NCI-H128 (cell line): ENCODE measurements at regions not wholly inside any gene's neighbourhood (a gene's known extent, or its start where the extent isn't known, plus 50 kb on each side); places are given as distances from the start of the nearest gene placed in this dataset.

Experiments
- DNase-seq: peaks from one replicate; lab custom pipeline; 2025; ENCODE audit not compliant: unreplicated experiment; lab: John Stamatoyannopoulos, UW

DNA sequence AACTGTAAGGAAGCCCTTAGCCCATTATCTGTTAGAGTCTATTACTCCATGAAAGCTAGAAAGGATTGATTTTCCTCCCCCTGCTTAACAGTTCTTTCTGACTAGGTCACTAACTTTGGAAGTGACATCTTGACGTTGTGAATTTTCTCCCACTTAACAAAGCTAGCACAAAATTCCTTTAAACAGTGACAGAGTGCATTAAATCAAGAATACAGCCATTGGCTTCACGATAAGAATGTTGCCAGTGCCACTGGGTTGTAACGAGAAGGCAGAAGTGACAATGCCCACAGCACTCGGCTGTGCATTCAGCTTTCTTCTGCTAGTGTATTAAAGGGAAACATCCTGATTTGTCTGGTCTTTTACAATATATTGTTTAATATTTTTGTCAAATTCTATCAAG, 182.7 kb upstream of the DTNBP1 start:
- no peak for DNase-seq

DNA sequence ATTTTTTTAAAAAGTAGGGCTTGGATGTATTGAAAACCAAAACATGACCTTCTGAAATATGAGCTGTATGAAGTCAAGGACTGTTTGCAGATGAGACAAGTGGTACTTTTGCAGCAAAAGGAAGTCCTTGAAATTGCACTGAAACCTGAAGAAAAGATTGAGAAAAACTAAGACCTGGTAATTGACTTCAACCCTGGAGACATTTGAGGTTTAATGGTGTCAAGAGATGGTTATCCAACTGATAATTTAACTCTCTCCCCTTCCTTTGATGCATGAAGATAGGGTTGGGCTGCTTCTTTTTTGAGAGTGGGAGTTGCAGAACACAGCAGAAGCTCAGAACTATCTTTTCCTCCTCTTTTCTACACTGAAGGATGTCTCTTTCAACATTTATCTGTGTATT, 180.9 kb upstream of the DTNBP1 start:
- no peak for DNase-seq

DNA sequence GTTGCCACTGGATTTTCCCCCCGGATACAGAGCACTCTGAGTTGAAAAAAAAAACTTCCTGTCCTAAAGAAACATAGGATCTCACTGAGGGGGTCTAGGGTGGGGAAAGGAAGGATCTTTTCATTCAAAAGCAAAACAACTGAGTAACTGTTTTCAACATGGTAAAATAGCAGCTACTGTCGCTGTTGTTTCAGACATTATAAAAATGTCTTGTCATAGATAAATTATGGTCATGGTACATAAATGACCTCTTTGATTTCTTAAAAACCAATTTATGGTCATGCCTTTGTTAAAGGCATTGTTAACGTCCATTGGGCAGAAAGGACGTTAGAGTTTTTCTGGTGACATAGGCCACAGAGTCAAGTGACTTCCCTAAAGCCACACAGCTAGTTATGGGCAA, 180.4 kb upstream of the DTNBP1 start:
- DNase-seq: no peak

DNA sequence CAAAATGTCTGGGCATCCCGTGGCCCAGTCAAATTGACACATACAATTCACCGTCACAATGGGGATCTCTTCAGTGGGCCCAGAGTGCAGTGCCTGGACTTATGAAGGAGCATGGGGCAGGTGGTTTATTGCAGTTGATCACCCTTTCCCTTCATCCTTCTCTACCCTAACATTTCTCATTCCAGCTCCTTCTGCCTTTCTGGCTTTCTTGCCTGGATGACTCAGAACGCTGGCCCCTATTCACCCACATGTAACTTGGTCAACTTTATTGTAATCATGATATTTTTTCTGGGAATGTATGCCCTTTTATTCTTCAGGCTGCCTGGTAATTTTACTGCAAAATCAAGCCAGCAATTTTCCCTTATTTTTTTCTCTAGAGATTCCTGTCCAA, 179.9 kb upstream of the DTNBP1 start:
- DNase-seq: no peak

DNA sequence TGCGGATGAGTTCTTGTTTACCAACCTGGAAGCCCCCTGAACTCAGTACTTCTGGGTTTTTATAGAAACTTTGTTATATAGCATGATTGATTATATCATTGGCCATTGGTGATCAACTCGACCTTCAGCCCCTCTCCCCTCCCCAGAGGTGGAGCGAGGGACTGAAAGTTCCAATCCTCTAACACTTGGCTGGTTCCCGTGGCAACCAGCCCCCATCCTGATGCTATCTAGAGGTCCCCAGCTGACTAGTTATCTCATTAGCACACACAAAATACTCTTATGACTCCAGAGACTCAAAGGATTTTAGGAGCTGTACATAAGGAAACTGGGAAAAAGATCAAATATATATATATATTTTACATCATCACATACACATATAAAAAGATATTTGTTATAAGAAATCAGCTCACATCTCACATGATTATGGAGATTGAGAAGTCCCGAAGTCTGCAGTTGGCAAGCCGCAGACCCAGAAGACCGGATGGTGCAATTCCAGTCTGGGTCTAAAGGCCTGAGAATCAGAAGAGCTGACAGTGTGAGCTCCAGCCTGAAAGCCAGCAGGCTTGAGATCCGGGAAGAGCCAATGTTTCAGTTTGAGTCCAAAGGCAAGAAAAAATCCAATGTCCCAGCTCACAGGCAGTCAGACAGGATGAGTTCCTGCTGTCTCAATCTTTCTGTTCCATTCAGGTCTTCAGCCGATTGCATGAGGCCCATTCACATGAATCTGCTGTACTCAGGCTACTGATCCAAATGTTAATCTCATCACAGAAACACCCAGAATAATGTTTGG, 179.3 kb upstream of the DTNBP1 start:
- no peak for DNase-seq

DNA sequence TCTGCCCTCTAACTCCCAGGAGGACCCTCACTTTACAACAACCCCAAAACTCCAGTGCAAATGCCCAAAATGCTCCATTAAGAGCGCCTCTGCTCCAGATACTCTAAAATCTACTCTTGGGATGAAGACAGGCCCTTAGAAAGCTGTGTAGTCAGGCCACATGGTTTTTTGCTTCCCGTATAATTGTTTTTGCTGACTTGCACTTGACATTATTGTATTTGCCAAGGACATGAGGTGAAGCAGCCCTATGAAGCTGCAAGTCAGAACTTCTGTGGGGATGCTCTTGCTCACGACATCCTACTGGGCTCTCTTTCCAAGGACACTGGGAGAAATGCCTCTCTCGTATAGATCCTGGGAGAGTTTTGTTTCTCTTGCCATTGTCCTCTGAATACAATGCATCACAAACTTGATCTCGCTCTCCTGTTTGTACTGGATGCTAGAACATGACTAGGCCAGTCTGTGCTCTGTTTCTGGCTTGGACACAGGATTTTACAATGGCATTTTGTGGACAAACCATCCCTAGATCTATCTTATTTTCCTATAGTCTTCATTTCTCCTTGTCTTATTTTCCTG, 177.2 kb upstream of the DTNBP1 start:
- no peak for DNase-seq

DNA sequence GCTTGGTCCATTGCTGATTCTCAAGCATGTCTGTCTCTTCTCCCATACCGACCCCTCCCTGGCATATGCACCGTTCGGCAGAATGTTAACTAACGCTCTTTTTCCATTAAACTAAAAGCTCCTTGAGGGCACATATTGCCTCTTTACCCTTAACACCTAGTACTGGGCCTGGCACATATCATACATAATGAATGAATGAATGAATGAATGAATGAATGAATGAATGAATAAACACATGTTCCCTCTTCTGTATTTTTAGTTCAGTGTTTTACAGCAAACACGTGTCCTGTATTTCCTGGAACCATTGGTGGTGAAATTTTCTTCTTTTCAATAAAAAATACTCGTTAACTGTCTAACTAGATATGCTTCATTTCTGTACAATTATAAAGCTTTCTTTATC, 174.4 kb upstream of the DTNBP1 start:
- no peak for DNase-seq

DNA sequence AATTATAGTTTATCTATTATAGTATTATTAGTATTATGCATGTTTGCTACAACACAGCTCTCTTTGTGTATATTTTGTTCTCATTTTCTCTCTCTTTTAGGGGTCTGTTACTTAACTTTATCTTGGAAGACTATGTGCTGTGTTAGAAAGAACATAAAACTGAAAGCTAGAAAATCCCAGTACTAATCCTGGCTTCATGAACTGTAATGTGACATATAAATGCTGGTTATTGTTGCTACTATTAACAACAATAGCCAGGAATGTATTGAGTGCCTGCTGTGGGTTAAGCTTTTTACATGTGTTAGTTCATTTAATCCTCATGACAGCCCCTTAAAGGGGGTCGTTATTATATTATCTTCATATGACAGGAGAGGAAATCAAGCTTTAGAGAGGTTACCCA, 170.0 kb upstream of the DTNBP1 start:
- no peak for DNase-seq

DNA sequence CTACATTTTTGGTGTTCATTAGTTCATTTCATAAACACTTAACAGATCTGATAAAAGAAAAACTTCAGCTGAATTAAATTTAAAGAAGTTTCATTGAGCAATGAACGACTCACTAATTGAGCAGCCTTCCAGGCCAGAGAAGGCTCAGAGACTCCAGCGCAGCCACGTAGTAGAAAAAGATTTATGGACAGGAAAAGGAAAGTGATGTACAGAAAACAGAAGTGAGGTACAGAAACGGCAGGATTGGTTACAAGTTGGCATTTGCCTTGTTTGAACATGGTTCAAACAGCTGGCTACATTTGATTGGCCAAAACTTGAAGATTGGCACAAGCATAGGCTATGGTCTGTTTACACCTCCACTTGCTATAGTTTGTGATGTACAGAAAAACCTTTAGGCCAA, 166.3 kb upstream of the DTNBP1 start:
- DNase-seq: no peak

DNA sequence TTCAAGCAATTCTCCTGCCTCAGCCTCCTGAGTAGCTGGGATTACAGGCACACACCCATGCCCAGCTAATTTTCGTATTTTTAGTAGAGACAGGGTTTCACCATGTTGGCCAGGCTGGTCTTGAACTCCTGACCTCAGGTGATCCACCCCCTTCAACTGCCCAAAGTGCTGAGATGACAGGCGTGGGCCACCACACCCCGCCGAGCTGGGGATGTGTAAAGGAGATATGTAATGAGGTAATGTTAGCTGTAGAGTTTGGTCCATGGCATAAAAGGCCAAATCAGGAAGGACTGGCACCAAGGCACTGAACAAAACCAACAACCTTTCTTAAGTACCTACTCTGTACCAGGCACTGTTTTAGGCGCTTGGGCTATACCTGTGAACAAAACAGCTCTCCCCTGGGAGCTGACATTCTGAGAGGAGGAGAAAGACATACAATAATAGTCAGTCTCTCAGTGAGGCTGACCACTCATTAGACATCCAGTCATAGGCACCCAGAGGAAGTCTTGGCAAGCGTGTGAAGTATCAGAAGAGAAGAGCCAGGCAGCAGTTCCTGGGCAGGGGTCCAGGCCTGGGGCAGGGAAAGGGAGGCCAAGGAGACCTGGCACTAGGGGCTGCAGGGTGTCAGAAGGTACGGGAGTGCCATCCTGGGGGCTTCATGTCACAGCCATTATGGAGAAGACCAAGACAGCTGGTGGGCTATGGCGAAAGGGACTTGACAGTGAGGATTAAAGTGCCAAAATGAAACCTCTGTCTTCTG, 164.8 kb upstream of the DTNBP1 start:
- no peak for DNase-seq

DNA sequence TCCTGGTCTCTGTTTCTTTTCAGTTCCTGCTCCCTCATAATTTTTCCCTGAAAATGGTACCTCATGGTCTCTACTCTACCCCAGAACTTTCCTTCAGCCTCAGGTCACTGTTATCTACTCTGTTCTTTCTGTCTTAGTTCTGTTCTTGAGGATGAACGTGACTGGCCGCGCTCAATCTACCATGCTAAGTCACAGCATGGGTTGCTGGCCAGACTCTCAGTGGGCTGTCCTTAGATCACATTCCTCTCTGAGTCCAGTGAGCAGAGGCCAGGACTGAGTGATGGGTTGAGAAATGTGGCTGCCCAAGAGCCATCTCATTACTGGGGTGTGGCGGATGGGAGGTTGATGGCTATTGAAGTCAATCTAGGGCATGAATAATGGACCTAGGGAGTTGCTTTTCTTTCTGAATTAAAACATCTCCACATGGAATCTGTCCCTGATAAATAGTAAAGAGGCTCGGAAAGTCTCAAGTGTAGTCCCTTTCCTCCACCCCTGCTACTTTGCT, 164.0 kb upstream of the DTNBP1 start:
- no peak for DNase-seq

DNA sequence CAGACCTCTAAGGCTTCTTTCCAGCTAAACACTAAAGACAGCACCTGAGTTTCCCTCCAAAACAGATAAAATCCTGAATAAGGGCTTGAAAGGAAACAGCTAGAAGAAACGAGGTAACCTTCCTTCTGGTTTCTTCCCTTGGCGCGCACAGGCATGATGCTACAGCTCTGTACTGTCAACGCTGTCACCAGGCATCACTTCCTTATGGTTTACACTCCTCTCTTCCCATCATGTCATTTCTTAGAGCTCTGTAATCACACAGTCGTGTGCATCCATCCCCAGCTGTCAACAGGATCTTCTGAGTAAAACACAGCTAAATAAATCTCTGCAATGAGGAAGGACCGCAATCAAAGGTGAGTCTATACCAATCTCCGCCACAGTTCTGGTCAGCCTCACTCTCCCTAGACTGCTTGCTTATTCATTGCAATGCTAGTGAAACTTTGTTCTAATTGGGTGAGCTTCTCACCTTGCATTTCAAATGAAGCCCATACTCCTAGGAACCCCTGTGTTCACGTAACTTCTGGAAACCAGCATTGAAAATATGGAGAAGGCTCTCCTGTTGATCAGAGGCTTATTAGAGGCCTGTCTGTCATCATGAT, 162.6 kb upstream of the DTNBP1 start:
- DNase-seq: no peak

DNA sequence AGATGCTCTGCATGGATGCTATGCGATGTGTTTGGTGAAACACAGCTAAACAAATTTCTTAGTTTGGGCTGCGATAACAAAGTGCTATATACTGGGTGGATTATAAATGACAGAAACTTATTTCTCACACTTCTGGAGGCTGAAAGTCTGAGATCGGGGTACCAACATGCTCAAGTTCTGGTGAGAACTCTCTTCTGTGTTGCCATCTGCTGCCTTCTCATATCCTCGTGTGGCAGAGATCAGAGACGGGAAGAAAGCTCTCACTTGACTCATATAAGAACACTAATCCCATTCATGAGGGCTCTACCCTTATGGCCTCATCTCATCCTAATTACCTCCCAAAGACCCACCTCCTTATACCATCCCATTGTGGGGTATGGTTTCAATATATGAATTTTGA, 162.0 kb upstream of the DTNBP1 start:
- DNase-seq: no peak

DNA sequence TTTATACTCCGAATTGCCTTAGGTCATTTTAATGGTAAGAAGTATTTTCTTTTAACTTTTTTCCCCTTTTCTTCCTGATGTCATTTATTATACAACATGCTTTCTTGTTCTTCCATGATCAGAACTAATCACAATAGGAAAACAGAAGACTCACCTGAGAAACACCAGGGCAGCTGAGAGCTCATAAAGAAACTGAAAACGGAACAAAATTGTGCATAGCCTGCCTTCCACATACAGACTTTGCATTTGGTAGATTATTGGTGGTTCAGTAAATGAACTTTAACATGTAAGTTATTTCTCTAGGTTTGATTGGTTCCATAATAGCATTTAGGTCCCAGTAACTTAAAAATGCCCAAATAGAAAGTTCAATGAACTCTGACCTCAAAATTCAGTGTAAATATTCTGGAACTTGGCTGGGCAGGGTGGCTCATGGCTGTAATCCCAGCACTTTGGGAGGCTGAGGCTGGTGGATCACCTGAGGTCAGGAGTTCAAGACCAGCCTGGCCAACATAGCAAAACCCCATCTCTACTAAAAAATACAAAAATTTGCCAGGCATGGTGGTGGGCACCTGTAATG, 161.1 kb upstream of the DTNBP1 start:
- no peak for DNase-seq

DNA sequence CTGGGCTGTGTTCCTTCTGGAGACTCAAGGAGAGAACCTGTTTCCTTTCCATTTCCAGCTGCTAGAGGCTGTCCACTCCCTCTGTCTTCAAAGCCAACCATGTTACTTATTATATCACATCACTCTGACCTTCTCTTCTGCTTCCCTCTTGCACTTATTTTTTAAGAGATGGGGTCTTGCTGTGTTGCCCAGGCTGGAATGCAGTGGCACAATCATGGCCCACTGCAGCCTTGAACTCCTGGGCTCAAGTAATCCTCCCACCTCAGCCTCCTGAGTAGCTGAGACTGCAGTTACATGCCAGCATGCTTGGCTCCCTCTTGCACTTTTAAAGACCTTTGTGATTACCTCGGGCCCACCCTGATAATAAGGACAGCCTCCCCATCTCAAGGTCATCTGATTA, 160.0 kb upstream of the DTNBP1 start:
- no peak for DNase-seq

DNA sequence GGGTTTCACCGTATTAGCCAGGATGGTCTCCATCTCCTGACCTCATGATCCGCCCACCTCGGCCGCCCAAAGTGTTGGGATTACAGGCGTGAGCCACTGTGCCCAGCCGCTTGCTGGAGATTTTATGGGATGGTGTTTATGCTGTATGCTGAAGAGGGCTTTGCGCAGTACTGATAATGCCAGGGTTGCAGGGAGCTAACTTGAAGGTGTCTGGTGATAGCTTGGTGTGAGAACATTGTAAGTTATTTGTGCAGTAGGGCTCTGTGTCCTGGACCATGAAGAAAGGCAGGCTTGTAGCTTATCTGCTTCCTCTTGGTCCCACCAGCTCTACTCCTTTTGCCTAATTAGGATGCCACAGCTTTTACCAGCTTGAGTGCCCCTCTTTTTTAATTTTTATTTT, 157.0 kb upstream of the DTNBP1 start:
- DNase-seq: no peak

DNA sequence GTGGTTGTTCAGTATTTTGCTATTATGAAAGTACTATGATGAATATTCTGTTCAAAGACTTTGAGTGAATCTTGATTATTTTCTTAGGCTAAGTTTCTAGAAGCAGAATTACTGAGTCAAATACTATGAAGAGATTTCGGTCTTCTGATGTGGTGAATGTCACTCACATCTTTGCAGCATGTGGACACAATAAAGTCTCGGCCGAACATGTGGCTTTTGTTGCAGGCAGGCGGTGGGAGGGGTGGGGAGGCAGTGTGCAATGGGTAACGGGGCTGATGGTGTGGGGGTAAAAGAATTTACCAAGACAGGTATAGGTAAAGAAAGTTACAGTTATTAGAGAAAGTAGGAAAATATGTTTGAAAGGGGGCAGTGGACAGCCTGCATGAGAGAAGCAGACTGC, 156.4 kb upstream of the DTNBP1 start:
- no peak for DNase-seq

DNA sequence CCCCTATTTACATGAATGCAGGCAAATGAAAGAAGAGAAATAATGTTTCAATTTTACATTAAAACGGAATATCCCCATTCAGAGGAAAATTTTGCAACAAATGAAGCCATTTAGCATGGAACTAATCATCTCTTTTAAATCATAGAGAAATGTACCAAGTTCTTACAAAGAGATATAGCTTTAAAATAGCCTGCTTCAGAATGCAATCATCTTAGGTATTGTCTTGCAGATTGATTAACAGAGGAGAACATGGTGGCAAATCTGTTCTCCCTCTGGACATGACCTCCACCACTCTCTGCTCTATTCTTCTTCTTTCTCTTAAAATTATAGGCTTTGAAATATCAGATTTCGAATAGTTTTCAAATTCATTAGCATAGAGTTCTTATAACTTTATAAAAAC, 155.7 kb upstream of the DTNBP1 start:
- DNase-seq: no peak

DNA sequence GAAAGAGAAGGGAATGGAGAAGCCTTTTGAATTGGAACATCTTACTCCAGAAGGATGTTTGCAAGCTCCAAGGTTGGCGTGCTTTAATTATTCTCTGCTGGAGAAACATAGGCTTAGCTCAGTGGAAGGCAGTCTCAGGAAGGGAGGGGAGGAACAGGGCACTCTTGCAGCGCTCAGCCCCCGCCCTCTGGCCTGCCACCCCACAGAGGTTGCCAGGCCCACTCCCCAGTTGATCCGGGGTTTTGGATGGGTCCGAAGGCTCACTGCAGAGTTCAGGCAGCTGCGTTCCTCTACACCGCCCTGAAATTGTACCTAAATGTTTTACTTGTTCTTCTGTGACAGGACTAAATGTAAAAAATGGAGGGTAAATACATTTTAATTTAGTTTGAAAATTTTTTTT, 155.2 kb upstream of the DTNBP1 start:
- DNase-seq: no peak

DNA sequence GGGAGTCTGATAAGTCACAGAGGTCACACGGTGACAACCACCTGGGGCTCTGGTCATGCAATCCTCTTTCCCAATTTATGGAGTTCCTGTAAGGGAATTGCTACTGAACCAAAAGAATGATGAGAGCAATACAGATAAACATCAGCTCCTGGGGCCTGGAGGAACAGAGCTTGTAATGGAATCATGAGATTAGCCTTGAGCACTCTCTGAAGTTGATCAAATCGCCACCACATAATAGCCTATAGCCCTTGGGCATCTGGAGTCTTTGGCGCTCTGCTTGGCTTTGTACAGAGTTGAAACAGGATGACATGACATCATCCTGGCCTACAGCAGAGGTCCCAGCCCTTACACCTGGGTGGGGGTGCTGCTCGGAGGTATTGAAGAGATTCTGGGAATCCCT, 154.3 kb upstream of the DTNBP1 start:
- DNase-seq: no peak

DNA sequence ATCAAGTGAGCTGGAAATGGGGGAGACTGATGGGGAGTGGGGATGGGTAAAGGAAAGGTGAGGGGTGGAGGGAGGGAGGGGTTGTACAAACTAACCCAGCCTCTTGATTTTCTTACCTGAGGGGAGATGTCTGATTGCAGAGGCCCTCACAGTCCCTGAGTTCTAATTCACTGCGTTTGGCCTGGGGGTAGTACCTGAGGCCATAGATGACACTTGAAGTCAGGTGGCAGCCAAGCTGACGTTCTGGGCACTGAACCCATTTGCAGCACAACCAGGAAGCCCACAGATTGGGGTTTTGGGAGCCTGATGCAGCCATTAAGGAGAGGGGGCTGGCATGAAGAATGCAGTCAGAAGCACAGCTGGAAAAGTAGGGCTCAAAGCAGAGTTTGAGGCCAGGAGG, 153.8 kb upstream of the DTNBP1 start:
- no peak for DNase-seq
